ENCODE measurements at regions not wholly inside any gene's neighbourhood (a gene's known extent, or its start where the extent isn't known, plus 50 kb on each side); places are given as distances from the start of the nearest gene placed in this dataset.

DNA sequence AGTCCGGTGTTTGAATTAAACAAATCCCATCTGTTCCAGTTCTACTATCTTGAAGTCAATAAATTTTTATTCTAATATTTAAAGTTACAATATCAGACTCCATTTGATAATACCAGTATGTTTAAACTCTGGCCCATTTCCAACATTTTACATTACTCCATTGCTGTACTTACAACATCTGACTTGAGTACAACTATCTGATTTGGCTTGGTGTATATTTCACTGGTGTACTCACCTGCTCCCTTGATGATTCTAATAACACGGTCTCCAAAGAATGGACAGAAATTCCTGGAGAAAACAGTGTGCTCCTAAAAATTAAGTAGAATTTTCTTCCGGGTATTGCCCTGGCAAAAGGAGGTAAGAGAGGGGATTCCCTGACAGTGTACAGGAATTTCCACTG, 680.5 kb upstream of the ADAMTS5 start:
- no peak for DNase-seq (ENCODE audit: low read depth, low spot score)
- no peak overlapping the region for H3K4me3 ChIP-seq (ENCODE audit: control insufficient read depth in 2 of 3, extremely low read depth in 1 of 3, insufficient read depth in 2 of 3, low read depth in 1 of 3, low read length in 3 of 3)
- peak overlapping the region; percentile 52 for H2AFZ ChIP-seq (ENCODE audit: control insufficient read depth, low read length)
- H3K27ac ChIP-seq (ENCODE audit: control insufficient read depth, insufficient read depth, low read length), result peak overlapping the region; percentile 85
- no peaks in the 10 kb centered on the region for H3K27me3 ChIP-seq (ENCODE audit: control insufficient read depth, extremely low read depth, insufficient read depth, low read length)
- H3K4me2 ChIP-seq (ENCODE audit: control insufficient read depth, extremely low read depth, insufficient read depth, low read depth, low read length), result peak overlapping the region; percentile 25
- FAIRE-seq, result peak; percentile 64
- no peaks in the 10 kb centered on the region for H3K9me3 ChIP-seq (ENCODE audit: control insufficient read depth, low read depth, low read length)
- no peaks in the 10 kb centered on the region for H3K9me1 ChIP-seq (ENCODE audit: control insufficient read depth, extremely low read depth, insufficient read depth, low read length)
- H3K4me1 ChIP-seq (ENCODE audit: control insufficient read depth, extremely low read depth, insufficient read depth, low read length), result peaks cover 45% of the 10 kb centered on the region
- no peaks in the 10 kb centered on the region for H3K79me2 ChIP-seq (ENCODE audit: control insufficient read depth, insufficient read depth, low read length)
- TF ChIP-seq CTCF (optimal IDR thresholded peaks at IDR 0.05 in 1 of 3, IDR thresholded peaks at IDR 0.05 in 1 of 3, conservative IDR thresholded peaks at IDR 0.05 in 1 of 3; ENCODE audit: extremely low read depth in 1 of 3, insufficient read depth in 2 of 3, low read length in 3 of 3) (no peak), EZH2 (IDR thresholded peaks at IDR 0.05; ENCODE audit: low read length) (no peak)
- H3K9ac ChIP-seq (ENCODE audit: control insufficient read depth, extremely low read depth, insufficient read depth, low read length), result no peak overlapping the region
- H4K20me1 ChIP-seq (ENCODE audit: control insufficient read depth, extremely low read depth, insufficient read depth, low read length), result no peaks in the 10 kb centered on the region
- H3K36me3 ChIP-seq (ENCODE audit: control insufficient read depth in 2 of 2, extremely low read depth in 1 of 2, insufficient read depth in 2 of 2, low read length in 2 of 2), result no peaks in the 10 kb centered on the region
- dilution Hi-C loops (cut with MboI; ENCODE audit: extremely low pct_ligation_motif_present, low sequenced_read_pairs), result no loop called here

GRCh38 chr21:27646691-27647090, 679.8 kb upstream of the ADAMTS5 start:
- FAIRE-seq (no peak), DNase-seq (ENCODE audit: low read depth, low spot score) (no peak)
- Histone ChIP-seq H3K27me3 (ENCODE audit: control insufficient read depth, extremely low read depth, insufficient read depth, low read length) (no peaks in the 10 kb centered on the region), H4K20me1 (ENCODE audit: control insufficient read depth, extremely low read depth, insufficient read depth, low read length) (no peaks in the 10 kb centered on the region), H3K4me3 (ENCODE audit: control insufficient read depth in 2 of 3, extremely low read depth in 1 of 3, insufficient read depth in 2 of 3, low read depth in 1 of 3, low read length in 3 of 3) (no peak overlapping the region), H3K27ac (ENCODE audit: control insufficient read depth, insufficient read depth, low read length) (peak overlapping the region; percentile 85), H3K9ac (ENCODE audit: control insufficient read depth, extremely low read depth, insufficient read depth, low read length) (no peak overlapping the region), H2AFZ (ENCODE audit: control insufficient read depth, low read length) (peak overlapping the region; percentile 23), H3K4me1 (ENCODE audit: control insufficient read depth, extremely low read depth, insufficient read depth, low read length) (peaks cover 45% of the 10 kb centered on the region), H3K9me1 (ENCODE audit: control insufficient read depth, extremely low read depth, insufficient read depth, low read length) (no peaks in the 10 kb centered on the region), H3K79me2 (ENCODE audit: control insufficient read depth, insufficient read depth, low read length) (no peaks in the 10 kb centered on the region), H3K9me3 (ENCODE audit: control insufficient read depth, low read depth, low read length) (no peaks in the 10 kb centered on the region), H3K4me2 (ENCODE audit: control insufficient read depth, extremely low read depth, insufficient read depth, low read depth, low read length) (peak overlapping the region; percentile 40), H3K36me3 (ENCODE audit: control insufficient read depth in 2 of 2, extremely low read depth in 1 of 2, insufficient read depth in 2 of 2, low read length in 2 of 2) (no peaks in the 10 kb centered on the region)
- dilution Hi-C loops (cut with MboI; ENCODE audit: extremely low pct_ligation_motif_present, low sequenced_read_pairs), result no loop called here
- no peak for TF ChIP-seq CTCF (optimal IDR thresholded peaks at IDR 0.05 in 1 of 3, IDR thresholded peaks at IDR 0.05 in 1 of 3, conservative IDR thresholded peaks at IDR 0.05 in 1 of 3; ENCODE audit: extremely low read depth in 1 of 3, insufficient read depth in 2 of 3, low read length in 3 of 3)
- TF ChIP-seq EZH2 (IDR thresholded peaks at IDR 0.05; ENCODE audit: low read length), result no peak
